ENCODE measurements at regions not wholly inside any gene's neighbourhood (a gene's known extent, or its start where the extent isn't known, plus 50 kb on each side); places are given as distances from the start of the nearest gene placed in this dataset.

- TF ChIP-seq SIRT6 (IDR thresholded peaks at IDR 0.05; ENCODE audit: low read depth, low read length) (no peak), TRIM28 (IDR thresholded peaks at IDR 0.05) (0 out of 2 replicates have a peak, but pooled peaks have one; percentile 18), ZNF175 (CRISPR knock-in tag; IDR thresholded peaks at IDR 0.05; ENCODE audit: low read depth) (no peak), E2F1 (CRISPR knock-in tag; IDR thresholded peaks at IDR 0.05) (no peak), ZFP36 (IDR thresholded peaks at IDR 0.05; ENCODE audit: low read depth, low read length, partially characterized antibody) (no peak), CHCHD3 (CRISPR knock-in tag; IDR thresholded peaks at IDR 0.05) (no peak), ZNF740 (CRISPR knock-in tag; IDR thresholded peaks at IDR 0.05) (no peak), ZNF740 (tag; IDR thresholded peaks at IDR 0.05) (no peak), XRCC3 (IDR thresholded peaks at IDR 0.05) (no peak), RFX7 (CRISPR knock-in tag; IDR thresholded peaks at IDR 0.05) (no peak), ZNF354B (CRISPR knock-in tag; IDR thresholded peaks at IDR 0.05) (no peak), NFYB (IDR thresholded peaks at IDR 0.05; ENCODE audit: extremely low read depth, insufficient read length) (no peak), ZNF644 (tag; IDR thresholded peaks at IDR 0.05; ENCODE audit: low read depth) (peak; percentile 74; the same call in 1 of the 2 replicates), SUPT5H (IDR thresholded peaks at IDR 0.05) (no peak), NFATC3 (IDR thresholded peaks at IDR 0.05) (peak; percentile 81; the same call in 1 of the 2 replicates), CXXC5 (CRISPR knock-in tag; IDR thresholded peaks at IDR 0.05) (peak; percentile 23; the same call in 1 of the 2 replicates), USF1 (CRISPR knock-in tag; IDR thresholded peaks at IDR 0.05) (no peak), GABPB2 (CRISPR knock-in tag; conservative IDR thresholded peaks at IDR 0.05) (no peak), ZNF609 (CRISPR knock-in tag; IDR thresholded peaks at IDR 0.05; ENCODE audit: borderline replicate concordance) (no peak), MXD1 (CRISPR knock-in tag; IDR thresholded peaks at IDR 0.05; ENCODE audit: borderline replicate concordance, poor library complexity, severe bottlenecking) (no peak), SMAD2 (IDR thresholded peaks at IDR 0.05; ENCODE audit: low read depth, low read length) (no peak), NONO (IDR thresholded peaks at IDR 0.05; ENCODE audit: low read depth in 2 of 2, low read length in 1 of 2) (no peak), MCM5 (IDR thresholded peaks at IDR 0.05; ENCODE audit: low read depth) (no peak)
These were observed 62.6 kb upstream of the RESF1 start (continued) for GRCh38 chr12:31896514-31897039.

All from K562 (cell line).